HG02870 (cell line): ENCODE measurements at regions not wholly inside any gene's neighbourhood (a gene's known extent, or its start where the extent isn't known, plus 50 kb on each side); places are given as distances from the start of the nearest gene placed in this dataset.

ENCODE experiments used
- ATAC-seq: cut with Tn5 transposase; IDR thresholded peaks from one replicate; pipeline ENCODE4 v1.9.1; 2021; ENCODE audit warnings: mild to moderate bottlenecking, moderate library complexity; ENCODE audit not compliant: unreplicated experiment

DNA sequence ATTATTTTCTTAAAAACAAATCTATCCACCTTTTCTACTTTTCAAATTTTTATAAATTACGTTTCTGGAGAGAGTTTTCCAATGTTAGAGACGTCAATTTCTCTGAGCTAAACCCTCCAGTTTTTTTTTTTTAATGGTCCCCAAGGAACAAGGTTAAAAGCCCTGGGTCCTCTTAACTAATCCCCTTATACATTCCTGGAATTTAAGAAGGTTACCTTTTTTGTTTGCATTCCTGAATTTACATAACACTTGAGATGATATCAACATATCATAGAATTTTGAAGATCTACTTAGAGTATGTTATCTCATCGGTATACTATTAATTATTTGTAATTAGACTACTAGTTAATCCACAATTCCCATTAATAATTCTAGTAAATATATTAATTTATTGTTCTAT is 662.2 kb upstream of the LRFN5 start:
- no peak for ATAC-seq

DNA sequence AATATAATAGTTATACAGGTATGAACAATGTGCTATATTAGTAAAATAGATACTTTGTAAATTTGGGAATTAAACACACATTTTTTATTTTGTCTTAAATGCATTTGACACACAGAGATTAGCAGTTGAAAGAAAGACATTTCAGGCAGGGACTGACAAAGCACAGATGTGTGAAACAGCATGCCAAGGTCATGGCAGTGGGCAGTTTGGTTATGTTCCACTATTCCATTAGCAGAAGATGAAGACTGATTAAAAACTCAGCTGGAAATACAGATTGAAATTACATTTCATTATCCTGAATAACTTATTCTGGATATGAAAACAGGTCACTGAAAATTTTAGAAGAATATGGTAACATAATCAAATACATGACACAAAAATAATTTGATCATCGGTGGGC is 669.8 kb upstream of the LRFN5 start:
- no peak for ATAC-seq

DNA sequence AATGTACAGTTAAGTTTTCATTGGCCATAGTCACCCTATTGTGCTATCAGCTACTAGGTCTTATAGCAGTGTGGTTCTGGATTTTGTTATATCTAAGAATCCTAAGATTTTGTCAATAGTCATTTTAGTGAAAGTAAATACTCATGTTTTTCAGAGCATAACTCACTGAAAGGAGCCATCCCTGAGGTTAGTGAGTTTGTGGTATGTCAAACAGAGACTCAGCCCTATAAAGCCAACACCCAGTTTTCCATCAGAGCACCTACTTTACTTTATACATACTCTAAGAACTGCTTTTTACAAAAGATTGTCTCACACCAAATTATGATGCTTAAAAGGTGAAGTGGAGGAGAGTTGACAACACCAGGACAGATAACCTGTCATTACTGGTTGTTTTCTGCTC is 686.3 kb upstream of the LRFN5 start:
- ATAC-seq, result no peak

DNA sequence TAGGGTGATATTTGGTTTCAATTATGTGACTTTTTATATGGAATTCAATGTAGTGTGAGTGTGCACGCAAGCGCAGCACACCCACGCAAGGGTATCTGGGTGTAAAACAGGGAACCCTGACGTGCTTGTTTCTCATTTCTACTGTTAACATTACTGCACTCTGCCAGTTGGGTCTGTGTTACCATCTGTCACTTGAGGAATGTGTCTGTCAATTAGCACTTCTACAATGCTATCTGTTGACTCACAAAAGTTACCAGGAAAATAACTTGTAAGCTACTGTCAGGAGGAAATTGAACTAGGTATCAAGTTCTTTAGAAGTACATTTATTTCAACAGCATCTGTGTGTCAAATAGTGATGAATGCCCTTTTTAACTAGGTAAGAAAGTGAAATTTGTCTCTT is 695.5 kb upstream of the LRFN5 start:
- no peak for ATAC-seq

DNA sequence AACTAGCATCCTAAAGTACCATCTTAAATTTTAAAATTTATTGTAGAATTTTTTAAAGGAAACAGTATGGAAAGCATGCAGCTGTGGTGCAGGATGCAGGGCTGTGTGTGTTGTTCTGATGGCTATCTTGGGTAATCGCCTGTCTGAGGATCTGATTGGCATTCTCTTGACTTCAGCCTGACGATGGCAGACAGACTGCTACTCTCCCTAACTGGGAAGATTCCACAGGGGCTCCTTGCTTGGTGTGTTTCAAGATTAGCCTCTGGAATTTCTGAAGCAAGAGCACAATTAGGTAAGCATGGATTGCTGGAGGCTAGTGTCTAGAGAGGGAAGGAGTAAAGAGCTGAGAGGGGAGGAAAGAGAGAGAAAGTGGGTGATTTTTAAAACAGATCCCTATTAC is 696.8 kb upstream of the LRFN5 start:
- ATAC-seq, result no peak

DNA sequence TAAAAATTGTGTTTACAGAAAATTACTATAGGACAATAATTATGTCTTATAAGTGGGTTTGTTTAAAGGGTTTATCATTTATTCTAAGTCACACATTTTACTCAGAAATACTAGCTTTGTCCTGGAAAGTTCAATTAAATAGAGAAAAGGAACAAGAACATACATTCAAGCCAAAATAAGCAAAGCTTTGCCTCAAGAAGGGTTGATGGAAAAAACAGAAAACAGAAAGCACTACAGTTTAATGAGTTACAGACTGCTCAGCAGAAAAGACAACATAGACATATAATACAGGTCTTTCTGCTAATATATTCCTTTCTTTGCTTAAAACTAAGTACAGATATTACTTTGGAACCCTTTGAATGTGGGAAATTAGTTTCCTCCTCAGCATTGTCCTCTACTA is 703.0 kb upstream of the LRFN5 start:
- no peak for ATAC-seq

DNA sequence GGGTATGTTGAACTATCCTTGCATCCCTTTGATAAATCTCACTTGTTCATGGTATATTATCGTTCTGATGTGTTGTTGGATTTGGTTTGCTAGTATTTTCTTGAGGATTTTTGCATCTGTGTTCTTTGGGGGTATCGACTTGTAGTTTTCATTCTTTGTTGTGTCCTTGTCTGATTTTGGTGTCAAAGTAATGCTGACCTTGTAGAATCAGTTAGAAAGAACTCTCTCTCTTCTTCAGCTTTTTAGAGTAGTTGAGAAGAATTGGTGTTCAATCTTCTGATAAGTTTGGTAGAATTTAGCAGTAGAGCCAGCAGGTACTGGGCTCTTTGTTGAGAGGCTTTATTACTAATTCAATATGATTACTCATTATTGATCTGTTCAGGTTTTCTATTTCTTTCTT is 707.2 kb upstream of the LRFN5 start:
- ATAC-seq, result no peak

DNA sequence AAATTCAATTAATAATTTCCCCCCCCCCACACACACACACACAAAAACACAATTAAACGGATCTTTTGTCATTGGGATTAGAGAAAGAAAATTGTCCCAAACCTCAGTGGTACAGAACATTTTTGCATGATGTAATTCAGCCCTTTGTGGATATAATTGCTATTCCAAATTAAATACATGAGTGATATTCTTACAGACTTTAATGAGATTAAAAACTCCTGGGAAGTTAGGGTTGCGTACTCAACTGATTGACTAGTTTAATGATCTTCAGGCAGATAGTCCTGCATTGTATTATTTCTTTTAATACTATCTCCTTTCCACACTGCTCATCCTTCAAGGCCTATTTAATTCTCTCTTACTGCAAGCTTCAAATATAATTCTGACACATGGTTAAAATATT is 711.8 kb upstream of the LRFN5 start:
- ATAC-seq, result no peak

DNA sequence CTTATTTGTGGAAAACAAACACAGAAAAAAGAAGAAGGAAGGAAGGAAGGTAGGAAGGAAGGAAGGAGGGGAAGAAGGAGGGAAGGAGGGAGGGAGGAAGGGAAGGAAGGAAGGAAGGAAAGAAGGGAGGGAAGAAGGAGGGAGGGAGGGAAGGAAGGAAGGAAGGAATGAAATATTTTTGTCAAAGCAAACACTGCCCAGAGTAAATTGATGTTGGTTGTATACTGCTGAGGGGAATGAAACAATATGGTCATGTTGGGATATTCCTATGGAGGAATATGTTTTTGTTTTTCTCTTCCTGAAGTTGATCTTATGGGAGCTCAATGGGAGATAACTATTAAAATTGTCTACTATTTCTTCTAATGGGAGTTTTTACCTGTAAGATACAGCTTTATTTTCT is 717.5 kb upstream of the LRFN5 start:
- no peak for ATAC-seq

DNA sequence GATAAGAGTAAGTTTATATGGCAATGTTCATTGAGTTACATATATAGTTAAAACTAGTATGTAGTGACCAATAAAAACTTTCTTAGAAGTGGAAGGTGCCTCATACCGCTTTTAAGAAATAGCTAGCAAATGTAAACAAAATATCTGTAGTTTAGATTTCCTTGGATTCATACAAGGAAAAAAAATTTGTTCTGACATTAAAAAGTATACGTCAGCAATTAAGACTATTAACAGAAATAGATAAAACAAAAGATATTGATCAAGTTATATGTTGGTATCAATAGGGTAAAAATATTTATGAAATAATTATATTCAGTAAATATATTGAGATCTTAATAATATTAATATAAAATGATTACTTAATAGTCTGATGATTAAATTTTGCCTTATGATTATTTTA is 718.8 kb upstream of the LRFN5 start:
- ATAC-seq, result no peak

DNA sequence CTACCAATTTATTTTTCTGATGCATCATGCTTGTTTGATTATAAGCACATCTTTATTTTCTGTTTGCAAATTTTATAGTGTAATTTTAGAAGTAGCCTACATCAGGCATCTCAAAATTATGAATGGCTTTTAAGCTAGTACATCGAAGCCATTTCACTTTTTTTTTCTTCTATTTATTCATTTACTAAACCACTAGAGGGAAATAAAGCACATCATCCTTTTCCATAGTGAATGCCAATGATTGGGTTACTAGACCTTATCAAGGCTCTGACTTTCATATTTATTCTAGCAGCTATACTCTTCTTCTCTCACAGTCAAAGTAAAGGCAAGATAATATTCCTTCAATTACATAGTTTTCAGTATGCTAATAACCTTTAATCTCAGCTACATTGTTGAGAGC is 736.4 kb upstream of the LRFN5 start:
- ATAC-seq, result no peak

DNA sequence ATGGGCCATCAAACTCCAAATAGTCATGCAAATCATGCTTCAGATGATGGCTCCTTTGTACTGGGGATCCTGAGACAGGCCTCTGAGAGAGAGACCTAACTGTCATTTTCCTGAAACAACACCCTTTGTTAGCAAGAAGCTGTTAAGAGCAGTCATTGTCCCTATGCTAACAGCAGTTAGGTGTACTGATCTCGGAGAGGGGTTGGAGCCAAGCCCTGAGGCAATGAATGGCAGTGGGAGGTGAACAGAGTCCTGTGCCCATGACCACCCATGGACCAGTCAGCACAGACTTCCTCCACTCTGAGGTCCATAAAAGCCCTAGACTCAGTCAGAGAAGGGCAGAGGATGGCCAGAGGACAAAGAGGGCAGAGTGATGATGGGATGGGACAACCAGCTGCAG is 747.6 kb upstream of the LRFN5 start:
- no peak for ATAC-seq

DNA sequence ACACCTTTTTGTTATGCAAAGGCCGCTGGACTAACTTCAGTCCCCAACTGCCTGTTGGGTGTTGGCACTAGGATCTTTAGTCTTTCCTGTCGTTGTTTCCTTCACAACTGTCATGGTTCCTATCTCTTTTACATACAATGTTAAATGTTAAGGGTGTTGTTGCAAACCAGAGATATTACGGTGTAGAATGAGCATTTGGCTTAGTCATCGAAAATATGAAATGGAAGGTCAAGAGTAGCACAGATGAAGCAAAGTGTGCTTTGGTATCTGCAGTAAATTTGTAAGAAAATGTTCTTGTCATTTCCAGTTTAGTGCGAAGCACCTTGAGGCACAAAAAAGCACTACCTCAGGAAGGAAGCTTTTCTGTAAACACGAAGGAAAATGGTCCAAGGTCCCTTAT is 751.3 kb upstream of the LRFN5 start:
- no peak for ATAC-seq

DNA sequence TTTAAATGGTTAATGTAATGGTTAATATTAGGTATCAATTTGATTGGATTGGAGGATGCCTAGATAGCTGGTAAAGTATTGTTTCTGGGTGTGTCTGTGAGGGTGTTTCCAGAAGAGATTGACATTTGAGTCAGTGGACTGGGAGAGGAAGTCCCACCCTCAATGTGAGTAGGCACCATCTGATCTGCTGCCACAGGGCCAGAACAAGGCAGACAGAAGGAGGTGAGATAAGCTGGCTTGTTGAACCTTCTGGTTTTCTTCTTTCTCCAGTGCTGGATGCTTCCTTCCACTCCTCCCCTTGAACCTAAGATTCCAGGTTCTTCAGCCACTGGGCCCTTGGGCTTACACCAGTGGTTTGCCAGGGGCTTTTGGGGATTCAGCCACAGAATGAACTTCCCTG is 756.5 kb upstream of the LRFN5 start:
- ATAC-seq, result no peak

DNA sequence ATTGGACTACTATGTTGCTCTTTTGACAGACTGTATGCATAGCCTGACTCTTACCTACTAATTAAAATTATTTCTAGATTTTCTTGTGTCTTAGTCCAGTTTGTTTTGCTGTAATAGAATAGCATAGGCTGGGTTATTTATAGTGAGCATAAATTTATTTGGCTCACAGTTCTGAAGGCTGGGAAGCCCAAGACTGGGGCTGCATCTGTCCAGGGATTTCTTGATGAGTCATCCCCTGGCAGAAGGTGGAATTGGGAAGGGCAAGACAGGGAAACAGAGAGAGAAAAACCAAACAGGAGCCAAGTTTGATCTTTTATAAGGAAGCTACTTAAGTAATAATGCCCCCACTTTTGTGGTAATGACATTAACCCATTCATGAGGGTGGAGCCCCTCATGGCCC is 759.2 kb upstream of the LRFN5 start:
- no peak for ATAC-seq

DNA sequence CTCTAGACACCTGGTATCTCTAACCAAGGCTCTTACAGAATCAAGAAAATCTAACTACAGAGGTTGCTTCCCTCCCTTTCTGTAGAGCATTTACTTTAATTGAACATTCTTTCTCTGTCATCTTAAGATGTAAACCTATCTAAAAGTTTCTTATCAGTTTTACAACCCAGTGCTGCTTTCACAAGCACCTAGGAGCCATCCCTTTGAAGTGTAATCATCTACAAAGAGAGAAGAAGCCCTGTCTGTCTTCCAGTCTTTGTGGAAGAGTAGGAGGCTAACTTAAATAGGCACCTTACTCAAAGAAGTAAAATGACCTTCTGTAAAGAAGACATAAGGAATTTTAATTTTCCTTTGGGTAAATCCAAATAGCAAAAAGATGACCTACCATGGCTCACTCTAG is 763.9 kb upstream of the LRFN5 start:
- ATAC-seq, result no peak

DNA sequence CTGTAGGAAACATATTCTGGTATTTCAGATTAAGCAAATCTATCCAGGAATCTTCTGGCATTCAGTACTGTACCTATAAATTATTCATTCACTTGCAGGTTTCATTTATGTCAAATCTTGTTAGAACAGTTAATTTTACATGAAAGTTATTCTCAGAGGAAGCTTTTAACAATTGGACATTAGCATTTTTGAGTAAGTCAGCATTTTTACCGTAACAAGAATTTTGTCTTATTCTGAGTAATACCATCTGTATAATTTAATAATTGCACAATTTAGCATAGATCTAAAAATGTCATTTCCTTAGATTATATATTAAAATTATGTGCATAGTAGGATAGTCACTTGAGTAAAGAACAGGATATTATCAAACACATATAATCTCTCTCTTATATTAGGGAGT is 764.8 kb upstream of the LRFN5 start:
- ATAC-seq, result no peak

DNA sequence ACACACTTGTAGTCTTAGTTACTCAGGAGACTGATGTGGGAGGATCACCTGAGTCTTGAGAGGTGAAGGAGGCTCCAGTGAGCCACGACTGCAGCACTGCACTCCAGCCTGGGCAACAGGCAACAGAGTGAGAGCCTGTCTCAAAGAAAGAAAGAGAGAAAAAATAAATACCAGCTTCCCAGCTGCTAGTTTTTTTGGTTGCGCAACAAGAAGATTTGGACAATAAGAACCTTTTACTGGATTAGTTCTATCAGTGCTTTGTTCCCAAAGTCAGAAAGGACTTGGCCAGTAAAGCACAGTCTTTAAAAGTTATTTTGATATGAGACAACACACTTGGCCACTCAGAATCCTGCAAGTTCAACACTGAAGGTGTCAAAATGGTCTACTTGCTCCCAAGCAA is 768.1 kb upstream of the LRFN5 start:
- no peak for ATAC-seq

DNA sequence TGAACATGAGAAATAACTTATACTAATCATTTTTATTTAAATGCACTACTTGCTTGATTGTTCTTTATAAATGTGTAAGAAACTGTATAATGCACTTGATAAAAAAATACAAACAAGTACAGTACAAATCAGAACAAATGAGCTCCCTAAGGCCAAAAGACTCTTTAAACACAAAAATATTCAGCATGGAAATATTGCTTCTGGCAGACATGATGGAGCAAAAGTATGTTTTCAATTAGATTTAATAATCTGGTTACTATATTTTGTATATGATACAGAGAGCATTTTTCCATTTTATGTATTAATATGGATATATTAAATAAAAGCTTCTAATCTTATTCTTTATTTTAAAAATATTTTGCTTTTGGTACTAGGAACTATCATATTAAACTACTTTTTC is 800.2 kb upstream of the LRFN5 start:
- ATAC-seq, result no peak

DNA sequence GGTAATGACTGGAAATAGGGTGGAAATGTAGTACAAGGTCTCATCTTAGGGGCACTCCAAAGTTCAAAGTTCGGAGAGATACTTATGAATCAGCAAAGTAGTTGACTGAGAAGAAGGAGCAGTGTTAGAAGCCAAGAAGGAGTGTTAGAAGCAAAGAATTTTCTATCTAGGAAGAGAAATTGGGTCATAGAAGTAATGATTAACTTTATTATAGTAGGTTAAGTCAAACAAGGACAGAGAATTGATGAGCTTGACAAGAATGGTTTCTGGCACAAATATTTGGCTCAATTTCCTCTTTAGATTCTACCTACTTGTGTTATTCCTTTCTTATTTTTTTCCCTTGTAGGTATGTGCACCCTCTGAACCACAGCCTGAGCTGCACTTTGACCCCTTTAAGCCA is 810.5 kb upstream of the LRFN5 start:
- ATAC-seq, result no peak

DNA sequence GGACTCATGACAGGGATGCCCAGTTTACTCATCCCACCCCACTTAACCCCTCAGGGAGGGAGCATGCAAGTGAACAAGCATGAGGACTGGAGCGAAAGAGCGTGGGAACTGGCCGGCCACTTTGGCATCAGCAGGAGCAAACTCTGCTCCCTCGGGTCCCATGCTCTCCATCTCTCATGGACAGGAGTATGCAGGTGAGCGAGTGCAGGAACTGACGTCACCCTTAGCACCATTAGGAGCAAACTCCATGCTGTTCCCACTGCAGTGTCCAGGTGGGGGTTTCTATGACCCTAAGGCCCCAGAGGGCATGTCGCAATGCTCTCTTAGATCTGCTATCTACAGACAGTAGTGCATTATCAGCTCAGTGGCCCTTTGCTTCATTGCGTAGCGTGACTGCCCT is 821.8 kb upstream of the LRFN5 start:
- ATAC-seq, result no peak

DNA sequence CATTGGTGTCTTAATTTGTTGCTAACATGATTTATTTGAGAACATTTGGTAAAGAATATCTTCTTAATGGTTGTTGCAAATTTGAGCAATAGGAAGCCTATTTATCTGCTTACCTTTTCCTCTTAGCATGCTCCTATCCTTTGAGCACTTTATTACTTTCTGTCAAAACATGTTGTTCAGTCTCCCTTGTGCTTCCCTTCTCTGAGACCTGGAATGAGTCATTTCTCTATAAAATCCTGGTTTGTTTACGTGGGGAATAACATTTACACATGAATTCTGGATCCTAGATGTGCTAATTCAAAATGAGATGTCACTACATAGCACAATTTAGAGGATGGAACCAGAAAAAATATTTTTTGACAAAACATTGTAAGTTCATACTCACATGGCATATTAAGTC is 844.0 kb upstream of the LRFN5 start:
- ATAC-seq, result no peak

DNA sequence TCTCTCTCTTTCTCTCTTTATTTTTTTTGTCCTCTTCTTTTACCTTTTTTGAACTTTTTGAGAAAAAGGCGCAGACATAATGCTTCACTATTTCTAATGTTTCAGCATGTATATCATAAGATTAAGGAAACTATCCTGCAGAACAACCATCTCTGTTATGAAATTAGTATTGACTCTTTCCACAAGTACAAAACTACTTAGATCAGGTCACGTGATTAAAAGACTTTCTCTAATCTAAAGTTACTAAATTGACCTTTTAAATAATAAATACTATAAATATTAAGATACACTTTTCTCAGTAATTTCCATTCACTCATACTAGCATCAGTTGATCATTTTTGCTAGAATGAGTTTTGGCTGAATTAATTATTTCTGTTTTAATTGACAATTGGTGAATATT is 844.5 kb upstream of the LRFN5 start:
- ATAC-seq, result no peak

DNA sequence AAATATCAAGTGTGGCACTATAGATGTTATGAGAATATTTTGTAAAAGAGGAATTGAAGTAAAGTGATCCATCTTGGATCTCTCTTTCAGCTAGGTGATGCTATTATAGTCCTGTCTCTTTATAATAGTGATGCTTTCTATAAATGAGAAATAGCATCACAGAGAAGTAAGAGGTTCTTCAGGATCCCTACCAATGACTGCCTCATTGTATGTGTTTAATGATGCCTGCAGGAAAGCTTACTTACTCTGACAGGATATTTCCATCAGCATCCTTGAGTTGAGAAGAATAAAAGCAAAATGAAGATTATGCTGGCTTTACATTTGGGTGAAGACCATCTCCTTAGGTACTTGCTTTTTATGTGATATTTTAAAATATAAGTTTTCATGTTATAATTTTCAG is 846.0 kb upstream of the LRFN5 start:
- ATAC-seq, result no peak
